ENCODE measurements at regions not wholly inside any gene's neighbourhood (a gene's known extent, or its start where the extent isn't known, plus 50 kb on each side); places are given as distances from the start of the nearest gene placed in this dataset.
A peak's percentile ranks its signal among the peaks of the same experiment; 100 is the strongest.
"Not testable (repeated sequence)": the region's sequence is repeated elsewhere in the genome, so short reads cannot be mapped to it uniquely, and the experiment has no call there.

GRCh38 chr5:57642698-57643097, 160.1 kb upstream of the ACTBL2 start:
- DNase-seq: no peak

- DNase-seq: no peak
Measured at GRCh38 chr5:57642066-57642465, 159.5 kb upstream of the ACTBL2 start.

- DNase-seq: no peak
Measured at GRCh38 chr5:57635146-57635777, 152.7 kb upstream of the ACTBL2 start.

- DNase-seq: no peak
Measured at GRCh38 chr5:57632937-57633336, 150.3 kb upstream of the ACTBL2 start.

- DNase-seq: not testable (repeated sequence)
Measured at GRCh38 chr5:57631139-57631538, 148.5 kb upstream of the ACTBL2 start.

- no peak for DNase-seq
Measured at GRCh38 chr5:57627661-57628060, 145.1 kb upstream of the ACTBL2 start.

GRCh38 chr5:57626703-57627102, 144.1 kb upstream of the ACTBL2 start:
- DNase-seq: no peak

GRCh38 chr5:57621624-57622023, 139.0 kb upstream of the ACTBL2 start:
- no peak for DNase-seq

GRCh38 chr5:57618767-57619381, 136.3 kb upstream of the ACTBL2 start:
- no peak for DNase-seq

- DNase-seq: no peak
Measured at GRCh38 chr5:57613741-57614140, 131.1 kb upstream of the ACTBL2 start.

GRCh38 chr5:57611177-57611576, 128.6 kb upstream of the ACTBL2 start:
- DNase-seq: no peak

- no peak for DNase-seq
Measured at GRCh38 chr5:57608542-57608941, 125.9 kb upstream of the ACTBL2 start.

GRCh38 chr5:57601996-57602395, 119.4 kb upstream of the ACTBL2 start:
- DNase-seq: no peak

- DNase-seq: no peak
Measured at GRCh38 chr5:57600321-57600720, 117.7 kb upstream of the ACTBL2 start.

- no peak for DNase-seq
Measured at GRCh38 chr5:57598756-57599155, 116.1 kb upstream of the ACTBL2 start.

- no peak for DNase-seq
Measured at GRCh38 chr5:57598097-57598496, 115.5 kb upstream of the ACTBL2 start.

GRCh38 chr5:57595523-57595991, 112.9 kb upstream of the ACTBL2 start:
- peak; percentile 9 for DNase-seq

GRCh38 chr5:57594436-57594835, 111.8 kb upstream of the ACTBL2 start:
- no peak for DNase-seq

GRCh38 chr5:57592236-57592635, 109.6 kb upstream of the ACTBL2 start:
- no peak for DNase-seq

- DNase-seq: no peak
Measured at GRCh38 chr5:57586649-57587048, 104.0 kb upstream of the ACTBL2 start.

GRCh38 chr5:57582578-57583070, 100.0 kb upstream of the ACTBL2 start:
- no peak for DNase-seq

GRCh38 chr5:57581772-57582171, 99.2 kb upstream of the ACTBL2 start:
- no peak for DNase-seq

GRCh38 chr5:57581222-57581621, 98.6 kb upstream of the ACTBL2 start:
- no peak for DNase-seq

- no peak for DNase-seq
Measured at GRCh38 chr5:57577432-57578175, 95.0 kb upstream of the ACTBL2 start.

Data from NCI-H2171 treated with DMSO at 0.1 percent for 48 hours (cell line).